T1000 (cell line): ENCODE measurements at regions not wholly inside any gene's neighbourhood (a gene's known extent, or its start where the extent isn't known, plus 50 kb on each side); places are given as distances from the start of the nearest gene placed in this dataset.

Experiments used
- DNase-seq: peaks from one replicate; lab custom pipeline; 2025; ENCODE audit warnings: mixed read lengths; lab: John Stamatoyannopoulos, UW

DNA sequence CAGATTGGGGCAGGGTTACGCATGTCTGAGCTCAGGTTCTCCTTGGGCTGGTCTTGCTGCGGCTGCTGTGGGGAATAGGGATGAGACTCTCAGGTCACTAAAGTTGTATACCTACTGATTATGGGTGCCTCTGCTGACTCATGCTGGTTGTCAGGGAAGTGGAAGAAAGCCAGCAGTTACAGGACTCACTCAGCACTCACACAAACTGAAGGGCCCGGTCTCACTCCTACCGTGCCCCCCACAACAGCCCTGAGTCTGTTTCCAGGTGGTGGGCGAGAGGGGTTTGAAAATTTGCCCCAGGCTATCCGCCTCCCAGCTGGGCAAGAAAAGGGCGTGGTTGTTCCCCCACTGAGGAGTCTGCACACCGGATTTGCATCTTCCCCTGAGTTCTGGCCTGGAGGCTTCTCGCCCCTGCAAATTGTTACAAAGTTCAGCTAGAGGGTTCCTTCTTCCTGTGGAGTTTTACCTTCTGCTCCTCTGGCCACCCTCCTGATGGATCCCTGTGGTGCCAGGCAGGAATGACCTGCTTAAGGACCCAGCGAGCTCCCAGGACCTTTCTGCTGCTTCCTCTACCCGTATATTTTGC is 659.2 kb downstream of the HDGFL1 start:
- peak; percentile 41 for DNase-seq

DNA sequence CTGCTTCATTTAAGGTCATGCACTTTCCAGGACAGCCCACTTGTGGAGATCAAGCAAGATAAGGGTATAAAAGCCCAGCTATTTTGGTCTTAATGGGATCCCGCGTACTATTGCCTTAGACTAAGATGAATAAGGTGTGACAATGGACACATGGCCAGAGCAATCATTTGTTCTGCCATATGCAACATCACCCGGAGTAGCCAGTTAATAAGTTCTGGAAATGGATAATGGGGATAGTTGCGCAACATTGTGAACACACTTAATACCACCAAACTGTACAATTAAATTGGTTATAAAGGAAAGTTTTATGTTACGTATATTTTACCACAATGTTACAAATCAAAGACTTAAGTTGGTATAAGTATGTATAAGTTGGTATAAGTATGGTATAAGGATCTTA is 674.5 kb downstream of the HDGFL1 start:
- no peak for DNase-seq

DNA sequence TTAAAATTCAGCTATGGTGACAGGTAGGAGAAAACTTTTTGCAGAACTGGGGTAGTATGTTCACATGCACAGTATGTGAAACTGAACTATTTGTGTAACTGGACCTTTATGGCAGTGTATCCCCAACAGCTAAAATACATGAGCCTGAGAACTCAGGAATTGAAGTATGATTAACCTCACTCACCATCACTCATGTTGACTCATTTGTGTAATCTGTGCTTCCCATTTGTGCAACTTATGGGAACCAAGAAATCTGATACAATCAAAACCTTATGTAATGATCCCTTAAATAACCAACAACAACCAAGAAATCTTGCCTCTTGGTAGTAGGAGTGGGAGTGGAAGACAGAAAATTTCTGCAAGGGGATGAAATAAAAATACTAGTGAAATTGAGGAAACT is 674.9 kb downstream of the HDGFL1 start:
- DNase-seq: no peak

- DNase-seq: no peak
Observed at GRCh38 chr6:23245572-23245971, 676.2 kb downstream of the HDGFL1 start.

- no peak for DNase-seq
Observed at GRCh38 chr6:23246896-23247295, 677.5 kb downstream of the HDGFL1 start.

- no peak for DNase-seq
Observed at GRCh38 chr6:23250556-23250955, 681.2 kb downstream of the HDGFL1 start.

GRCh38 chr6:23262864-23263263 is 693.5 kb downstream of the HDGFL1 start:
- no peak for DNase-seq

GRCh38 chr6:23265270-23265669 is 695.9 kb downstream of the HDGFL1 start:
- DNase-seq: no peak

GRCh38 chr6:23266536-23266935 is 697.2 kb downstream of the HDGFL1 start:
- no peak for DNase-seq

GRCh38 chr6:23267651-23268050 is 698.3 kb downstream of the HDGFL1 start:
- no peak for DNase-seq

GRCh38 chr6:23268348-23268747 is 699.0 kb downstream of the HDGFL1 start:
- DNase-seq: no peak

- DNase-seq: no peak
Observed at GRCh38 chr6:23269436-23269835, 700.1 kb downstream of the HDGFL1 start.

GRCh38 chr6:23272536-23272935 is 703.2 kb downstream of the HDGFL1 start:
- no peak for DNase-seq

- DNase-seq: no peak
Observed at GRCh38 chr6:23277521-23278179, 708.3 kb downstream of the HDGFL1 start.

DNA sequence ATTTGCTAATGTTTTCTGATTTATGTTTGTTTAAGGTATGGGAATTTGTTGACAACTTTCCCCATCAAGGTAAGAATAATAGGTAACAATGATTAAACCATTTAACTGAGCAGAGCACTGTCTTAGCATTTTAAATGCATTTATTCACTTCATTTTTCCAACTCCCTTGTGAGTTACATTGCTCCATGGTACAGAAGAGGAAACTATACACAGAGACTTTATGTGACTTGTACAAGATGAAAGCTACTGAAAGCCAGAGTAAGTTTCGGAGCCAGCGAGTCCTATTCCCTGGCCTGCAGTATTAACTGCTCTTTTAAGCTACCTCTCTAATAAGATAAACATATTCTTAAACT is 708.8 kb downstream of the HDGFL1 start:
- no peak for DNase-seq

GRCh38 chr6:23280437-23280836 is 711.1 kb downstream of the HDGFL1 start:
- DNase-seq: no peak

DNA sequence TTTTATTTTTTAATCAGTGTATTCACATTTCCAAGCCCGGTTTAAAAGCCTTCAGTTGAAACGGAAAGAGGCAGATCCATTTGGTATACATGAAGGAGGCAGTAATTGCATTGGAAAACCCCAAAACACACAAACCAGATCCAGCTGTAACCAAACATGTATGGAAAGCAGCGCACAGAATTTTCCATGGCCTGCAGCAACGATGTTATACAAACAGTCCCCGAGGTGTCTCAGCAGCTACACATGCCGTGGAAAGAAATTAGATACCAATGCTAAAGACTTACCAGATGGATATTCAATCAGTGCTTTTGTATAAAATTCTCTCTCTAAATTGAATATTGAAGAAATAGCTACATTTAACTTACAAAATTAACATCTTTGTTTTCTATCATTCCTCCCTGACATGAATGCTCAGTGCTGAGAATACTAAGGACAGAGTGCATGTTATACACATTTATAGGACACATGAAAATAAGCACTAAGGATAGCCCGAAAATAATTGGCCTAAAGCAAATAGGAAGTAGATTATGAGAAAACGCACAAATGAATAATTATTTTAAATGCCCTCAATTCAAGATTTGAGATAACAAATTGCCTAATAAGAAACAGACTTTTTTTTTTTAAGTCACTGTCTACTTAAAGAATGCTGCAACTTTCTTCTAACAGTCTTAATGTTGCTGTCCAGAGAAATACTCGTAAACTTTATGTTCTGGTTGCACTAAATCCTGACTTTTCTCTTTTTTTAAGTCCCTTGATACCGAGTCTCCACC is 713.1 kb downstream of the HDGFL1 start:
- DNase-seq: no peak

DNA sequence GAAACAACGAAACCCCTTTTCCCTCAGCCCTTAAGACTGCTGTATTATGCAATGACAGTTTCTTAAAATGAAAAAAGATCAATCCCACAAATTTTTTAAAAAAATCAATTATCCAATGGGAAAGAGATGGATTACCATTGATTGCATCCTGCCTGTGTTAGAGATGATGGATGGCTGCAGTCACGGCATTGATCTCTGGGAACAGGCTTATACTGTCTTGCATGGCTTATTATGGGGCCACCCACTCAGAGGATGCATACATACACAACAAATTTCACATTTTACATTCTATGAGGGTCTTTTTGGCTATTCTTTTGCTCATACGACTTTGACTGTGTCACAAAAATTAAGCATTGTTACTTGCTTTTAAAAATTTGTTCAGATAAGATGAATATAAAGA is 724.3 kb downstream of the HDGFL1 start:
- DNase-seq: no peak

DNA sequence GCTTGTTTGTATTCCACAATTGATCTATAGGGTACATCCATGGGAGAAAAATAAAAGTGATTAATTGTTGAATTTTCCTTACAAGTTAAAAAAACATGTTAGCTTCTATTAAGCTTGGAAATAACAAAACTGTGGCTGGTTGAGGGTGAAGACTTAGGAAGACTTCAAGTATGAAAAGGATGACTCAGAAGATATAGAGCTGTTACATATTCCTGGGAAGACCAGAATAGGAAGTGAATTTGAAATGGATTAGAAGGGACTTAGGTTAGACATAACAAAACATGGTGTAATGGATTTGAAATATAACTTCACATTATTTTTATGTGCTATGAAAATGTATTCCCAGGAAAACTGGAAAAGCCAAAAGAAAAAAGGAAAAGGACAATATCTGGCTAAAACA is 732.2 kb downstream of the HDGFL1 start:
- DNase-seq: no peak

DNA sequence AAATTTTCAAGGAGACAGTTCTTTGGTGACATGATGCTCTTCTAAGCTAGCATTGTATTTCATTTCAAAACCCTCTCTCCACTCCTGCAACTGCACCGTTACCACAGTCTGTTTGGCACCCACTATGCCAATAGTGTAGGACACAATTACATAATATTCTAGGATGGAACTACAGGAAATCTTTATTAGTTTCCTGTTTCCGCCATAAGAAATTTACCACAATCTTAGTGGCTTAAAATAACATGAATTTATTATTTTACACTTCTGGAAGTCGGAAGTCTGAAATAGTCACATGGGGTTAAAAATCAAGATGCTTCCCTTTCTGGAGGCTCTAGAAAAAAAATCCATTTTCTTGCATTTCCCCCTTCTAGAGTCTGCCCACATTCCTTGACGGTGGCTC is 733.1 kb downstream of the HDGFL1 start:
- no peak for DNase-seq

DNA sequence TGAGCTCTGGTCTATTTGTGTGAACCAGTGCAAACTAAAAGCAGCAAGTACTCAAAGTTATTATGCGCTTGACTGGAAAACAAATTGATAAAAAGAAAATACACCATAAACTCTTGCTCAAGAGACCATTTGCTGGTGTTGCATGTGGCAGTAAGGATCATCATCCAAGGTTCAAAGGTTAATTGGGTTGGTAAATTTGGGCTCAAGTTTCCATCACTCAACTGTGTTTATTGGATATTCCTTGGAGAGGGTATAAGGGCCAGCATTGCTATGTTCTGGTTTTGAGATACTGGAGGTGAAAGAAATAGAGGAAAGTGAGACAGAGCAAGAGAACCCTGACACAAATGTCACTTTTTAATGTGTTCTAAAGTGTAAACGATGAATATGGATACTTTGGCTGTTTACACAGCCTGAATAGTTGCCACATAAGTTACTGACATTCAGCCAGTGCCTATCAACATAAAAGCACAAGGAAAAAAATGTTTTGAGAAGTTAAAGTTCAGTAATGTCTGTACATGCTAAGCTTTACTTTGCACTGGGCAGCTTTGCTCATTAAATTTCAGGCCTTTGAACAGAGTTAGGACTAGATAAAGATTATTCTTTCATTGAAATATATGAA is 736.1 kb downstream of the HDGFL1 start:
- DNase-seq: no peak

GRCh38 chr6:23306251-23306950 is 737.0 kb downstream of the HDGFL1 start:
- no peak for DNase-seq
